DMS114 treated with DMSO at 0.1 percent for 48 hours (cell line): ENCODE measurements at regions not wholly inside any gene's neighbourhood (a gene's known extent, or its start where the extent isn't known, plus 50 kb on each side); places are given as distances from the start of the nearest gene placed in this dataset.

Source experiments
- DNase-seq: peaks from one replicate; lab custom pipeline; 2025; ENCODE audit not compliant: unreplicated experiment; lab: John Stamatoyannopoulos, UW

- DNase-seq: no peak
Observed at GRCh38 chr5:89437450-89438435, 554.8 kb upstream of the MEF2C start.

GRCh38 chr5:89436464-89436863 is 553.5 kb upstream of the MEF2C start:
- no peak for DNase-seq

- DNase-seq: no peak
Observed at GRCh38 chr5:89435347-89435746, 552.4 kb upstream of the MEF2C start.

- no peak for DNase-seq
Observed at GRCh38 chr5:89428624-89429023, 545.6 kb upstream of the MEF2C start.

- DNase-seq: no peak
Observed at GRCh38 chr5:89425062-89425461, 542.1 kb upstream of the MEF2C start.

GRCh38 chr5:89421035-89421434 is 538.1 kb upstream of the MEF2C start:
- no peak for DNase-seq

GRCh38 chr5:89418407-89419085 is 535.6 kb upstream of the MEF2C start:
- DNase-seq: no peak

GRCh38 chr5:89417990-89418389 is 535.0 kb upstream of the MEF2C start:
- no peak for DNase-seq

GRCh38 chr5:89417515-89417914 is 534.5 kb upstream of the MEF2C start:
- no peak for DNase-seq

GRCh38 chr5:89411891-89412290 is 528.9 kb upstream of the MEF2C start:
- no peak for DNase-seq

GRCh38 chr5:89407054-89407453 is 524.1 kb upstream of the MEF2C start:
- DNase-seq: no peak

- no peak for DNase-seq
Observed at GRCh38 chr5:89401659-89402058, 518.7 kb upstream of the MEF2C start.

GRCh38 chr5:89401012-89401411 is 518.0 kb upstream of the MEF2C start:
- no peak for DNase-seq

GRCh38 chr5:89399548-89399947 is 516.6 kb upstream of the MEF2C start:
- DNase-seq: no peak

GRCh38 chr5:89397096-89397495 is 514.1 kb upstream of the MEF2C start:
- no peak for DNase-seq

- no peak for DNase-seq
Observed at GRCh38 chr5:89396278-89396954, 513.4 kb upstream of the MEF2C start.

- DNase-seq: no peak
Observed at GRCh38 chr5:89395111-89395510, 512.1 kb upstream of the MEF2C start.

- DNase-seq: no peak
Observed at GRCh38 chr5:89388872-89389271, 505.9 kb upstream of the MEF2C start.

- DNase-seq: no peak
Observed at GRCh38 chr5:89384391-89384790, 501.4 kb upstream of the MEF2C start.

GRCh38 chr5:89380635-89381034 is 497.7 kb upstream of the MEF2C start:
- no peak for DNase-seq

- DNase-seq: no peak
Observed at GRCh38 chr5:89377767-89378455, 494.9 kb upstream of the MEF2C start.
